ENCODE measurements at regions not wholly inside any gene's neighbourhood (a gene's known extent, or its start where the extent isn't known, plus 50 kb on each side); places are given as distances from the start of the nearest gene placed in this dataset.

- TF ChIP-seq, protein P1, sequence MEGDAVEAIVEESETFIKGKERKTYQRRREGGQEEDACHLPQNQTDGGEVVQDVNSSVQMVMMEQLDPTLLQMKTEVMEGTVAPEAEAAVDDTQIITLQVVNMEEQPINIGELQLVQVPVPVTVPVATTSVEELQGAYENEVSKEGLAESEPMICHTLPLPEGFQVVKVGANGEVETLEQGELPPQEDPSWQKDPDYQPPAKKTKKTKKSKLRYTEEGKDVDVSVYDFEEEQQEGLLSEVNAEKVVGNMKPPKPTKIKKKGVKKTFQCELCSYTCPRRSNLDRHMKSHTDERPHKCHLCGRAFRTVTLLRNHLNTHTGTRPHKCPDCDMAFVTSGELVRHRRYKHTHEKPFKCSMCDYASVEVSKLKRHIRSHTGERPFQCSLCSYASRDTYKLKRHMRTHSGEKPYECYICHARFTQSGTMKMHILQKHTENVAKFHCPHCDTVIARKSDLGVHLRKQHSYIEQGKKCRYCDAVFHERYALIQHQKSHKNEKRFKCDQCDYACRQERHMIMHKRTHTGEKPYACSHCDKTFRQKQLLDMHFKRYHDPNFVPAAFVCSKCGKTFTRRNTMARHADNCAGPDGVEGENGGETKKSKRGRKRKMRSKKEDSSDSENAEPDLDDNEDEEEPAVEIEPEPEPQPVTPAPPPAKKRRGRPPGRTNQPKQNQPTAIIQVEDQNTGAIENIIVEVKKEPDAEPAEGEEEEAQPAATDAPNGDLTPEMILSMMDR (IDR thresholded peaks at IDR 0.05), result no peak
- TF ChIP-seq ZFX (IDR thresholded peaks at IDR 0.05; ENCODE audit: borderline replicate concordance), result no peak
These were observed 151.2 kb downstream of the EBLN2 start for GRCh38 chr3:73212683-73213082.
